K562 (cell line): ENCODE measurements at regions not wholly inside any gene's neighbourhood (a gene's known extent, or its start where the extent isn't known, plus 50 kb on each side); places are given as distances from the start of the nearest gene placed in this dataset.

ENCODE experiments used
- ARHGAP35 ChIP-seq: fragments of 450-650 bp; IDR thresholded peaks from 2 replicates; pipeline ENCODE4 v1.6.1; 2018; ENCODE audit not compliant: partially characterized antibody
- ARNT ChIP-seq, 2 experiments: fragments of 450-650 bp; IDR thresholded peaks; 2 replicates each; pipeline ENCODE4 v1.6.1; 2016; ENCODE audit warnings: mild to moderate bottlenecking in 1 of 2
- CREB1 ChIP-seq, 2 experiments: sonication (generic) in 1 of 2; formaldehyde crosslinking in 1 of 2; IDR thresholded peaks; 2 replicates each; pipeline versions ENCODE4 v1.6.1 to v1.8.0; 2012 to 2022; ENCODE audit warnings: inconsistent platforms in 1 of 2, mild to moderate bottlenecking in 1 of 2, missing genetic modification reagents in 1 of 2, moderate library complexity in 1 of 2
- JUND ChIP-seq, 2 experiments: IDR thresholded peaks; 2 replicates in 1 of 2; 3 replicates in 1 of 2; pipeline ENCODE4 v1.6.1; 2011; ENCODE audit warnings: borderline replicate concordance in 2 of 2, low read depth in 2 of 2, low read length in 2 of 2, improper control_type of control experiment in 1 of 2, missing biosample characterization in 1 of 2, missing genetic modification characterization in 1 of 2, missing genetic modification reagents in 1 of 2
- KDM1A ChIP-seq, 2 experiments: fragments of 450-650 bp; IDR thresholded peaks; 2 replicates each; pipeline ENCODE4 v1.6.1; 2016; ENCODE audit warnings: mild to moderate bottlenecking in 2 of 2
- KDM5B ChIP-seq: fragments of 200-600 bp; sonication (generic); IDR thresholded peaks from 2 replicates; pipeline ENCODE4 v1.6.1; 2012; ENCODE audit warnings: low read depth, mild to moderate bottlenecking, moderate library complexity, low read length, control low read depth, inconsistent platforms; ENCODE audit not compliant: insufficient replicate concordance
- MCM2 ChIP-seq: fragments of 450-650 bp; IDR thresholded peaks from 2 replicates; pipeline ENCODE4 v1.6.1; 2017; ENCODE audit warnings: low read depth, mild to moderate bottlenecking
- MEF2D ChIP-seq: conservative IDR thresholded peaks from 2 replicates; pipeline ENCODE4 v1.6.1; 2016; ENCODE audit warnings: low read depth, missing genetic modification characterization, missing compliant biosample characterization
- NCOA6 ChIP-seq: fragments of 450-650 bp; IDR thresholded peaks from 2 replicates; pipeline ENCODE4 v1.6.1; 2017; ENCODE audit warnings: mild to moderate bottlenecking
- SIX5 ChIP-seq, 2 experiments: IDR thresholded peaks; 2 replicates each; pipeline ENCODE4 v1.6.1; 2011; ENCODE audit warnings: low read length in 2 of 2, borderline replicate concordance in 1 of 2, low read depth in 1 of 2, mild to moderate bottlenecking in 1 of 2, moderate library complexity in 1 of 2; ENCODE audit not compliant: insufficient read depth in 1 of 2
- SMAD3 ChIP-seq: fragments of 450-650 bp; formaldehyde crosslinking; conservative IDR thresholded peaks from 2 replicates; pipeline ENCODE4 v1.4.0; 2020; ENCODE audit warnings: mild to moderate bottlenecking
- ZFPM2 ChIP-seq: fragments of 250-450 bp; sonication (Bioruptor Pico); IDR thresholded peaks from 2 replicates; pipeline ENCODE4 v1.5.1; 2022; ENCODE audit warnings: mild to moderate bottlenecking
- ZKSCAN3 ChIP-seq: fragments of 250-450 bp; sonication (Bioruptor Pico); IDR thresholded peaks from 2 replicates; pipeline ENCODE4 v1.4.0; 2020
- ZNF124 ChIP-seq: sonication (generic); formaldehyde crosslinking; IDR thresholded peaks from 2 replicates; pipeline ENCODE4 v1.8.1; 2022; ENCODE audit warnings: missing genetic modification reagents
- ZNF347 ChIP-seq: fragments of 450-650 bp; formaldehyde crosslinking; IDR thresholded peaks from 2 replicates; pipeline ENCODE4 v1.4.0; 2020; ENCODE audit warnings: low read depth, mild to moderate bottlenecking, moderate library complexity
- ZNF384 ChIP-seq: IDR thresholded peaks from 2 replicates; pipeline ENCODE4 v1.6.1; 2012; ENCODE audit warnings: low read depth, low read length, improper control_type of control experiment
- ZNF79 ChIP-seq: fragments of 250-450 bp; sonication (Bioruptor Pico); IDR thresholded peaks from 2 replicates; pipeline ENCODE4 v1.4.0; 2020; ENCODE audit warnings: low read depth, mild to moderate bottlenecking, moderate library complexity
- TF ChIP-seq, protein P1 (sequence below): fragments of 250-450 bp; sonication (Bioruptor Pico); IDR thresholded peaks from 2 replicates; pipeline ENCODE4 v1.4.0; 2020
- TF ChIP-seq, protein P2 (sequence below): sonication (generic); formaldehyde crosslinking; IDR thresholded peaks from 2 replicates; pipeline ENCODE4 v1.9.0; 2022; ENCODE audit warnings: mild to moderate bottlenecking, missing genetic modification reagents
- TF ChIP-seq, protein P3 (sequence below): fragments of 450-650 bp; IDR thresholded peaks from 2 replicates; pipeline ENCODE4 v1.6.1; 2016; ENCODE audit warnings: borderline replicate concordance
- TF ChIP-seq, protein P4 (sequence below), 2 experiments: fragments of 450-650 bp; IDR thresholded peaks; 2 replicates each; pipeline ENCODE4 v1.6.1; 2016
- TF ChIP-seq, protein P5 (sequence below): sonication (generic); formaldehyde crosslinking; IDR thresholded peaks from 2 replicates; pipeline ENCODE4 v1.8.1; 2022; ENCODE audit warnings: missing genetic modification reagents

DNA sequence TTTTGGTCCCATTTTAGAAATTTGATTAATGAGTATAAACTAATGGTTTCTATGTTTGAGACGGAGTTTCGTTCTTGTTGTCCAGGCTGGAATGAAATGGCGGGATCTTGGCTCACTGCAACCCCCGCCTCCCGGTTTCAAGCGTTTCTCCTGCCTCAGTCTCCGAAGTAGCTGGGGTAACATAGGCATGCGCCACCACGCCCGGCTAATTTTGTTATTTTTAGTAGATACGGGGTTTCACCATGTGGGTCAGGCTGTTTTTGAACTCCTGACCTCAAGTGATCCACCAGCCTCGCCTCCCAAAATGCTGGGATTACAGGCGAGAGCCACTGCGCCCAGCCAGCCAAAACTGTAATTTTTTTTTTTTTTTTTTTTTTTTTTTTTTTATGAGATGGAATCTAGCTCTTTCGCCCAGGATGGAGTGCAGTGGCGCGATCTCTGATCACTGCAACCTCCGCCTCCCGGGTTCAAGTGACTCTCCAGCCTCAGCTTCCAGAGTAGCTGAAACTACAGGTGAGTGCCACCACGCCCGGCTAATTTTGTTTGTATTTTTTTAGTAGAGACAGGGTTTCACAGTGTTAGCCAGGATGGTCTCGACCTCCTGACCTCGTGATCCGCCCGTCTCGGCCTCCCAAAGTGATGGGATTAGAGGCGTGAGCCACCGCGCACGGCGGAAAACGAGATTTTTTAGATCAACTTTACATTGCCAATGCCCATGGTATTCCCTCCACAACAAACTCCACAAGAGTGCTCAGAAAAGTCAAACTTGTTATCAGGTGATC lies 127.8 kb downstream of the HFE start (continued):
- TF ChIP-seq ARNT (IDR thresholded peaks at IDR 0.05) = no peak
- TF ChIP-seq JUND (IDR thresholded peaks at IDR 0.05; ENCODE audit: borderline replicate concordance, low read depth, low read length) = no peak
- TF ChIP-seq JUND (tag; IDR thresholded peaks at IDR 0.05; ENCODE audit: borderline replicate concordance, low read depth, low read length) = no peak
- no peak for TF ChIP-seq SIX5 (IDR thresholded peaks at IDR 0.05; ENCODE audit: borderline replicate concordance in 1 of 2, insufficient read depth in 1 of 2, low read depth in 1 of 2, low read length in 2 of 2)
- no peak for TF ChIP-seq ARHGAP35
- TF ChIP-seq ZNF347 (CRISPR knock-in tag) = no peak
- no peak for TF ChIP-seq ZNF79 (CRISPR knock-in tag)
- TF ChIP-seq, protein P1, sequence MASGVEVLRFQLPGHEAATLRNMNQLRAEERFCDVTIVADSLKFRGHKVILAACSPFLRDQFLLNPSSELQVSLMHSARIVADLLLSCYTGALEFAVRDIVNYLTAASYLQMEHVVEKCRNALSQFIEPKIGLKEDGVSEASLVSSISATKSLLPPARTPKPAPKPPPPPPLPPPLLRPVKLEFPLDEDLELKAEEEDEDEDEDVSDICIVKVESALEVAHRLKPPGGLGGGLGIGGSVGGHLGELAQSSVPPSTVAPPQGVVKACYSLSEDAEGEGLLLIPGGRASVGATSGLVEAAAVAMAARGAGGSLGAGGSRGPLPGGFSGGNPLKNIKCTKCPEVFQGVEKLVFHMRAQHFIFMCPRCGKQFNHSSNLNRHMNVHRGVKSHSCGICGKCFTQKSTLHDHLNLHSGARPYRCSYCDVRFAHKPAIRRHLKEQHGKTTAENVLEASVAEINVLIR (CRISPR knock-in tag) = no peak
- no peak for TF ChIP-seq MCM2
- no peak for TF ChIP-seq SMAD3
- no peak for TF ChIP-seq KDM1A (IDR thresholded peaks at IDR 0.05)
- no peak for TF ChIP-seq NCOA6
- TF ChIP-seq, protein P2, sequence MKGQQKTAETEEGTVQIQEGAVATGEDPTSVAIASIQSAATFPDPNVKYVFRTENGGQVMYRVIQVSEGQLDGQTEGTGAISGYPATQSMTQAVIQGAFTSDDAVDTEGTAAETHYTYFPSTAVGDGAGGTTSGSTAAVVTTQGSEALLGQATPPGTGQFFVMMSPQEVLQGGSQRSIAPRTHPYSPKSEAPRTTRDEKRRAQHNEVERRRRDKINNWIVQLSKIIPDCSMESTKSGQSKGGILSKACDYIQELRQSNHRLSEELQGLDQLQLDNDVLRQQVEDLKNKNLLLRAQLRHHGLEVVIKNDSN = peak; percentile 49; the same call in 1 of the 2 replicates
- TF ChIP-seq, protein P3, sequence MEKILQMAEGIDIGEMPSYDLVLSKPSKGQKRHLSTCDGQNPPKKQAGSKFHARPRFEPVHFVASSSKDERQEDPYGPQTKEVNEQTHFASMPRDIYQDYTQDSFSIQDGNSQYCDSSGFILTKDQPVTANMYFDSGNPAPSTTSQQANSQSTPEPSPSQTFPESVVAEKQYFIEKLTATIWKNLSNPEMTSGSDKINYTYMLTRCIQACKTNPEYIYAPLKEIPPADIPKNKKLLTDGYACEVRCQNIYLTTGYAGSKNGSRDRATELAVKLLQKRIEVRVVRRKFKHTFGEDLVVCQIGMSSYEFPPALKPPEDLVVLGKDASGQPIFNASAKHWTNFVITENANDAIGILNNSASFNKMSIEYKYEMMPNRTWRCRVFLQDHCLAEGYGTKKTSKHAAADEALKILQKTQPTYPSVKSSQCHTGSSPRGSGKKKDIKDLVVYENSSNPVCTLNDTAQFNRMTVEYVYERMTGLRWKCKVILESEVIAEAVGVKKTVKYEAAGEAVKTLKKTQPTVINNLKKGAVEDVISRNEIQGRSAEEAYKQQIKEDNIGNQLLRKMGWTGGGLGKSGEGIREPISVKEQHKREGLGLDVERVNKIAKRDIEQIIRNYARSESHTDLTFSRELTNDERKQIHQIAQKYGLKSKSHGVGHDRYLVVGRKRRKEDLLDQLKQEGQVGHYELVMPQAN = no peak
- no peak for TF ChIP-seq ZNF124 (CRISPR knock-in tag)
- TF ChIP-seq, protein P4, sequence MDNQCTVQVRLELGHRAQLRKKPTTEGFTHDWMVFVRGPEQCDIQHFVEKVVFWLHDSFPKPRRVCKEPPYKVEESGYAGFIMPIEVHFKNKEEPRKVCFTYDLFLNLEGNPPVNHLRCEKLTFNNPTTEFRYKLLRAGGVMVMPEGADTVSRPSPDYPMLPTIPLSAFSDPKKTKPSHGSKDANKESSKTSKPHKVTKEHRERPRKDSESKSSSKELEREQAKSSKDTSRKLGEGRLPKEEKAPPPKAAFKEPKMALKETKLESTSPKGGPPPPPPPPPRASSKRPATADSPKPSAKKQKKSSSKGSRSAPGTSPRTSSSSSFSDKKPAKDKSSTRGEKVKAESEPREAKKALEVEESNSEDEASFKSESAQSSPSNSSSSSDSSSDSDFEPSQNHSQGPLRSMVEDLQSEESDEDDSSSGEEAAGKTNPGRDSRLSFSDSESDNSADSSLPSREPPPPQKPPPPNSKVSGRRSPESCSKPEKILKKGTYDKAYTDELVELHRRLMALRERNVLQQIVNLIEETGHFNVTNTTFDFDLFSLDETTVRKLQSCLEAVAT (IDR thresholded peaks at IDR 0.05) = peak; percentile 44 to 80; a peak in 3 of 4 replicates
- no peak for TF ChIP-seq KDM5B
- TF ChIP-seq CREB1 (IDR thresholded peaks at IDR 0.05) = peak; percentile 47; the same call in 1 of the 2 replicates
- TF ChIP-seq CREB1 (CRISPR knock-in tag; IDR thresholded peaks at IDR 0.05) = no peak; the same call in 1 of the 2 replicates
- no peak for TF ChIP-seq ZFPM2
- TF ChIP-seq, protein P5, sequence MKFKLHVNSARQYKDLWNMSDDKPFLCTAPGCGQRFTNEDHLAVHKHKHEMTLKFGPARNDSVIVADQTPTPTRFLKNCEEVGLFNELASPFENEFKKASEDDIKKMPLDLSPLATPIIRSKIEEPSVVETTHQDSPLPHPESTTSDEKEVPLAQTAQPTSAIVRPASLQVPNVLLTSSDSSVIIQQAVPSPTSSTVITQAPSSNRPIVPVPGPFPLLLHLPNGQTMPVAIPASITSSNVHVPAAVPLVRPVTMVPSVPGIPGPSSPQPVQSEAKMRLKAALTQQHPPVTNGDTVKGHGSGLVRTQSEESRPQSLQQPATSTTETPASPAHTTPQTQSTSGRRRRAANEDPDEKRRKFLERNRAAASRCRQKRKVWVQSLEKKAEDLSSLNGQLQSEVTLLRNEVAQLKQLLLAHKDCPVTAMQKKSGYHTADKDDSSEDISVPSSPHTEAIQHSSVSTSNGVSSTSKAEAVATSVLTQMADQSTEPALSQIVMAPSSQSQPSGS (CRISPR knock-in tag) = no peak
- no peak for TF ChIP-seq MEF2D (tag)
- TF ChIP-seq ZKSCAN3 (CRISPR knock-in tag) = no peak
- TF ChIP-seq ZNF384 = peak; percentile 78
